ENCODE measurements at regions not wholly inside any gene's neighbourhood (a gene's known extent, or its start where the extent isn't known, plus 50 kb on each side); places are given as distances from the start of the nearest gene placed in this dataset.
"Not testable (repeated sequence)": the region's sequence is repeated elsewhere in the genome, so short reads cannot be mapped to it uniquely, and the experiment has no call there.

- ATAC-seq (peak; percentile 73), DNase-seq (no peak)
- intact Hi-C loops (cut with micrococcal nuclease): no loop called here
These were observed 125.6 kb downstream of the BANF2 start for GRCh38 chr20:17825252-17825959.

DNA sequence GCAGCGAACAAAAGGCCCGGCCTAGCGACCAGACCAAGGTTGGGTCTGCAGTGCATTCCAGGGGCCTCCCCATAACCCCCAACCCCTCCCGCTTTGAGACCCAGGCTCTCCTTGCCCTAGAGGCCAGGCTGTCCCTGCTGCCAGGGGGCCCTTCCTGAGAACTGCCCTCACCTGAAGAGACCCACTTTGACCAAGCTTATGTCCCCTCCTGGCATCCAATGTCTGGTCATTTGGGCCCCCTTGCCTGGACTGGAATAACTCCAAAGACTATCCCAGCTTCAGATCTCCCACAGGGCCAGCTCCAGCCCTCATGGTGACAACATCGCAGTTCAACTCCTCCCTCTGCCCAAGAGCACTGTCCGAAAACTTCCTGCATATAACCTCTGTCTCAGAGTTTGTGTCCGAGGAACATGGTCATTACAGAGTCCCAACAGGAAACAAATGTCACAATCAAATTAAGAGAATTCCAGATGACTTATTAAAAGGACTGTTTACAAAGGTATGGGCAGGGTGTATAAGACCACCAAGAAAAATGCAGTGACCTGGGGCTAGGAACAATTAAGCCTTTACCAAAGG lies 125.0 kb downstream of the BANF2 start:
- intact Hi-C loops (cut with micrococcal nuclease): no loop called here
- ATAC-seq (peak; percentile 55), DNase-seq (no peak)

- no peak for DNase-seq
- no peak for ATAC-seq
- intact Hi-C loops (cut with micrococcal nuclease): no loop called here
These were observed 123.8 kb downstream of the BANF2 start for GRCh38 chr20:17823409-17824144.

DNA sequence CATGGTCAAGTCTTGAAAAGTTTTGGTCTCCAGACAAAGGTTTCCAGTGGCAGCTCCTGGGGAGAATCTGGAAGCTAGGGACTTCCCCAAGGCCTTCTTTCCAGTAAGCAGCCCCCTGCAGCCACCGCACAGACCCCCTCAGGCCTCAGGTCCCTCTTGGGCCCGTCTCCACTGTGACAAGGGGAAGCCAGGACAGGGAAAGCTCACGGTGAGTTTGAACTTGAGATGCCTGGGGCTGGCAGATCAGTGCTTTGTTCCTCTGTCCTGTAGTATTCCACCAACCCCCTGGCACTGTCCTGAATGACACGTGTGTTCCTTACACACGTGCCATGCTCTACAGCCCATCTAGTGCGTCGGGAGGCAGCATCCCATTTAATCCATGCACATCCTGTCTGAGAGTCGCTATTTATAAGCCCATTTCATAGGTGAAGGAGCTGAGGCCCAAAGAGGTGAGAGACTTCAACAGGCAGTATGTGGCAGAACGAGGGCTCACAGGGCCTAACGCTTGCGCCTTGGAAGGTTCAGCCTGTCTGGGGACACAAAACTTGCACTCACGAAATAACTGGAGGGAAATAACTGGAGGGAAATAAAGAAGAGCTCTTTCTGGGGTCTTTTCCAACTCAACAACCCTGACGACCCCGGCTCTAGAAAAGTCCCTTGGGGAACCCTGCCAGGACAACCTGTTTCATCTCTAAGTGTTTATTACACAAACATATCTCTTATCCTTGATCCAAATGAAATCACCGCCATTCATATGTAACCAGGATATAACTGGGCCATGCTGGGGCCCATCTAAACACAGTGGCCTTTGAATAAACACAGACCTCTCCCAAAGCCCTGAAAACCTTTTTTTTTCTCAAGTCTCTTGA lies 123.0 kb downstream of the BANF2 start:
- DNase-seq (no peak), ATAC-seq (no peak)
- intact Hi-C loops (cut with micrococcal nuclease): no loop called here

DNA sequence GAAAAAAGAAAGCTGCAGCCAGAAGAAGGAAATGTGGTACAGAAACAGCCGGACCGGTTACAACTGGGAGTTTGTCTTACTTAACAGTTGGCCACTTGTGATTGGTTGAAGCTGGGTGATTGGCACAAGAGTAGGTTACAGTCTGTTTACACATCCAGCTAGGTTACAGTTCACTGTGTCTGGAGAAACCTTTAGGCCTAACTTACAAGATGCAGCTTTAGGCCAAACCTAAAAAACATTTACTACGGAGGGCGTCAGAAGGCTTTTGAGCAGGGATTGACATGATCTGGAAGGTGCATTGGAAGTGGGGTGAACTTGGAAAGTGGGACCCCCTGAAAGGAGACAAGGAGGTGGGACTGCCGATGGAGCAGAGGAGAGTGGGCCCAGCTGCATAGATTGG lies 122.3 kb downstream of the BANF2 start:
- ATAC-seq (peak; percentile 62), DNase-seq (no peak)
- intact Hi-C loops (cut with micrococcal nuclease): no loop called here

DNA sequence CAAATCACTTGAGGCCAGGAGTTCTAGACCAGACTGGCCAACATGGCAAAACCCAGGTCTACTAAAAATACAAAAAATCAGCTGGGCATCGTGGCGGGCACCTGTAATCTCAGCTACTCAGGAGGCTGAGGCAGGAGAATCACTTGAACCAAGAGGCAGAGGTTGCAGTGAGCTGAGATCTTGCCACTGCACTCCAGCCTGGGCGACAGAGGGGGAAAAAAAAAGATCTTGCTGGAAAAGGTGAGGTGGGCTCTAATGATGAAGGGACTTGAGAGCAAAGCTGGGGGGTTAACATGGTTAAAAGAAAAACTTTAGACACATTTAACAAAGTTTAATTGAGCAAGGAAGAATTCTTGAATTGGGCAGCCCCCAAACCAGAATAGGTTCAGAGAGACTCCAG lies 121.8 kb downstream of the BANF2 start:
- intact Hi-C loops (cut with micrococcal nuclease); ATAC-seq; DNase-seq: not testable (repeated sequence)

GRCh38 chr20:17819395-17820093 lies 119.8 kb downstream of the BANF2 start:
- no peak for ATAC-seq
- intact Hi-C loops (cut with micrococcal nuclease): no loop called here
- no peak for DNase-seq

DNA sequence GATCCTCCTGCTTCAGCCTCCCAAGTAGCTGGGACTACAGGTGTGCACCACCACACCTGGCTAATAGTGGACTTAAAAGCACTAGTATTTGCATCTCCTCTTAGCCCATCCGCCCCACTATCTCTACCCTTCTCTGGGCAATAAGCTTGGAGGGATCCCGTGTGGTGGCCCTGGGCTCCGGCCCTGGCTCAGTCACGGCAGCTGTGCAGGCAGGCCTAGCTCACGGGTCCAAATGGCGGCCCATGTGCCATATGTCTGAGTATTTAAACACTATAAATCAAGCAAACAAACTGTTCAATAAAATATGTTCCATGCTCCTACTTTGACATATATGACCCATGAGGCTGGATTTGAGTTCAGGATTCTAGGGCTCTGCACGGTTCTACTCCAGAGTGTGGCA lies 118.4 kb downstream of the BANF2 start:
- DNase-seq: no peak
- intact Hi-C loops (cut with micrococcal nuclease): no loop called here
- no peak for ATAC-seq

DNA sequence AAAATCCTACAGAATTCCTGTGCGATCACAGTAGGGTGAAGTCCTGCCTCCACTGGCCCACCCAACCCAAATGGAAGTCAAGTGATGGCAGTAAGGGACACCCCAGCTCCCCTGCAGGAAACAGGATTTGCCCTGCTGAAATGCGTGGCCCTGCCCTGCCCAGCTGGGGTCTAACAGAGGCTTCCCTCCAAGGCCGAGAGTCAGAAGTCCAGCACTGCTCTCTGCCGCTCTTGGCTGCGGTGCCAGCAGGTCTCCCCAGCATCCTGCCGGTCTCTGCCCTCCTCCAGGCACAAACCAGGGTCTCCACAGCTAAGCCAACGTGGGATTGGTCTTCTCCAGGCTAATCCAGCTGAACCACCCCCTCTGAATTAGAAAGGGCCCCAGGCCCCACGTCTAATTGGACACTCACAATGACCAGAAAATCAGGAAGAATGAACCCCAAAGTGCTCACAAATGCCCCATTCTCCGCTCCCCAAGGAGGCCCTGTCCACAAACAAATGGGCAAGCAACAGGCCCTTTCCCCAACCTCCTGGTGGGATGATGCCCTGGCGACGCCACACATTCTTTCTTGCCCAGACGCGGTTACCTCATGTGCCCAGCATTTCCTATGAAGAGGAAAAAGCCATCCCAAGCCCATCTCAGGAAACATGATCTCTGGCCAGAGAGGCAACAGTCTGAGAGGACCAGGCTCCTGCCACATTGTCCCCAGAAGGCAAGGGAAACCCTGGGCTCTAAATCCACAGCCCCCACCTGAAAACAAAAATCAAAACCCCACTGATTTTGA lies 117.2 kb downstream of the BANF2 start:
- no peak for DNase-seq
- intact Hi-C loops (cut with micrococcal nuclease): no loop called here
- no peak for ATAC-seq

DNA sequence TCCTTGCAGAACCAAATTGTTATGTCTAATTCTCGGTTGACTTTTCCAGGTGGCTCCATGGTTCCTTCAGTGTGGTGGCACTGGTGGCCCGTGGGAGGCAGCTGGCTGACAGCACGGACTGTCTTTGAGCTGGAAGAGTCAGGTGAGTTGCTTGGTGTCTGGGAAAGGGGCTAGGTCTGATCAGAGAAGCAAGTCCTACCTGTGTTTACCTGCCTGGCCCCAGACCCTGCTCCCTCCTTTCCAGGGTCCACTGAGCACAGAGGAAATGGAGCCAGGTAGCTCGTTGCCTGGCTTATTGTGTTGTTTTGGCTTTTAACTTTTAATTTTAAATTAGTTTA lies 111.8 kb downstream of the BANF2 start:
- intact Hi-C loops (cut with micrococcal nuclease): no loop called here

DNA sequence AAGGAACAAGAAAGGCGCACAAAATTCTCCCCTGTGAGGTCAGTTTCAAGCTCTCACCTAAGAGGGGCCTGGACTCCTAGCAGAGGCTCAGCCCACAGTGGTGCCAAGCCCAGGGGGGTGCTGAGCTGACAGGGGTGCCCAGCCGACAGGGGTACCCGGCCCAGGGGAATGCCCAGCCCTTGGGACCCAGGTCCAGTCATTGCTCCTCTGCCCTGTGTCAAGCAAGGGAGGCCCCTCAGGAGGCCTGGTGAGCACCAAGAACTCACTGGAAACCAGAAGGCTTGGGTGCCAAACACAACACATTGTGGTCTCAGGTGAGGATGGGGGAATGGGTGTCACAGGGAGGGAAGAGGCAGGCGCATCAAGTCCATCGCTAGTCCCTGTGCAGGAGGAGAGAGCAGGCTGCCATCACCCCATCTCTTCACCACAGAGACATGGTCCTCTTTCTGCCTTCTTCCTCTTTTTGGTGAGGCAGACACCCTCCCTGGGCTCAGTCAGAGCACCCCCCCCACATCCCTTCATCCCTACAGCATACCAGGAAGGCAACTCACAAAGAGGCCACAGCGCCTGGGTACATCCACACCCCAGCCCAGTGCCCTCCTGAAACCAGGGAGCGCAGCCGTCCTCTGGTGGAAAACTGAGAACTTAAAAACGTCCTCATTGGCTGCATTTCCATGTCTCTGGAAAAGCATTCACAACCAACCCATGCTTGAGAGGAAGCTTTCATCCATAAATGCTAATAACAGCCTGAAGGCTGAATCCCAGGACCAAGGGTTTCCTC lies 111.3 kb downstream of the BANF2 start:
- ATAC-seq (no peak), DNase-seq (no peak)
- intact Hi-C loops (cut with micrococcal nuclease): no loop called here

More for the DNA sequence above, 111.8 kb downstream of the BANF2 start:
- no peak for DNase-seq
- no peak for ATAC-seq

- DNase-seq (no peak), ATAC-seq (no peak)
- intact Hi-C loops (cut with micrococcal nuclease): no loop called here
These were observed 110.4 kb downstream of the BANF2 start for GRCh38 chr20:17810062-17810631.

GRCh38 chr20:17809362-17810061 lies 109.7 kb downstream of the BANF2 start:
- DNase-seq: no peak
- ATAC-seq: peak; percentile 18
- intact Hi-C loops (cut with micrococcal nuclease): no loop called here

DNA sequence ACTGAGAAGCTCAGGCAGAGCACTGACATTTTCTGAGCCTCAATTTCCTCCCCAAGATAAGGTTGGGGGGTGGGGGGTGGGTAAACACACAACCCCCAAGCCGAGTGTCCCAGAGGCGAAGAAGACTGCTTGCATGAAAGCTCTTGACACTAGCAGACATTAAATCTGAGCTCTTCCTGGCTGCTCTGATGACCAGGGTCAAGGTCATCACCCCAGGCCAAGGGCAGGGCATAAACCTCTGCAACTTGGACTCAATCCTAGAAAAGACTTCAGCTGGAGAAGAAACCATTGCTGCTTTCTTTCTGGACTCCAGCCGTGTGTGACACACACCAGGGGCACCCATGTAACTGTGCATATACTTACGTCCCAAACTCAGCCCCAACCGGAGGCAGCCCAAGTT lies 109.0 kb downstream of the BANF2 start:
- ATAC-seq (no peak), DNase-seq (no peak)
- intact Hi-C loops (cut with micrococcal nuclease): no loop called here

DNA sequence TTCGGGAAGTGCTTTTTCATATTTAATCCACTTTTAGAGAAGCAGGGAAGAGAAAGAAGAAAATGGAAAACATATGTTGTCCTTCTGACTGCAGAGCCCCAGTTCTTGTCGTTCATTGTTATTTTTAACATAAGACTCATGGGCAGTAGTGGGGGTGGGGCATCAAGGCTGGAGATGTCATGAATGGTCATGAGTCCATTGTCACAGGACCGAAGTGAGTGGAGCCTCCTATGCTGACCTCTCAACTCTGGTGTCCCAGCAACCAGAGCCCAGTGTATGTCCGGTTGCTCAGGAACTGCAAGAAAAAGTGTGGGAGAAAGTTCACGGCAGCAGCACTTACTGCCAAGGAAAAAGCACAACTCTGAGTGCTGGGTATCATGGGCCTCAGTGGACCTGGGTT lies 108.6 kb downstream of the BANF2 start:
- ATAC-seq (peak; percentile 34), DNase-seq (peak; percentile 58)
- intact Hi-C loops (cut with micrococcal nuclease): no loop called here

DNA sequence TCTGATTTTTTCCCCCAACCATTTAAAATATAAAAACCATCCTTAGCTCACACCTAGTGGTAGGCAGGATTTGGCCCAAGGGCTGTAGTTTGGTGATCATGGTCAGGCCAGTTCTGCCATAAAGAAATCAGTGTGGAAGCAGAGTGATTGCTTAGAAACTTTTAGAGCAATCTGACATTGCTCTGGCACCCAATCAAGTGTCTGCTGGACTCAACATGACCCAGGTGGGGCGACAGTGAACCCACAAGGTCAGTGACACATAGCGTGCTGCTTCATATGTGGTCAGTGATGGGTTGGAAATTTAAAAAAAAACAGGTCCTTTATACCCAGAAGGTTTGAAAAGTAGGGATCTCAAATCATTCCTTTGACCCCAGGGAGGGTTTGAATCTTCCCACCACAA lies 107.9 kb downstream of the BANF2 start:
- DNase-seq: no peak
- intact Hi-C loops (cut with micrococcal nuclease): no loop called here

More for the DNA sequence above, 107.9 kb downstream of the BANF2 start:
- no peak for ATAC-seq
